H9 (cell line): ENCODE measurements at regions not wholly inside any gene's neighbourhood (a gene's known extent, or its start where the extent isn't known, plus 50 kb on each side); places are given as distances from the start of the nearest gene placed in this dataset.

Experiments
- DNase-seq: peaks from one replicate; pipeline ENCODE4 v3.0.0-alpha.2; 2017
- H2AFZ ChIP-seq: one replicate; pipeline ENCODE4 v1.6.1; 2013; ENCODE audit warnings: mild to moderate bottlenecking, low read length, control low read depth, moderate library complexity
- H2AK5ac ChIP-seq: 2 replicates; pipeline ENCODE4 v1.6.1; 2013; ENCODE audit warnings: low read length, control low read depth, mixed read lengths; ENCODE audit not compliant: insufficient read length
- H2BK120ac ChIP-seq: one replicate; pipeline ENCODE4 v1.6.1; 2013; ENCODE audit warnings: low read depth, mild to moderate bottlenecking, low read length, control low read depth, inconsistent platforms; ENCODE audit not compliant: poor library complexity, severe bottlenecking
- H2BK12ac ChIP-seq: 2 replicates; pipeline ENCODE4 v1.6.1; 2013; ENCODE audit warnings: low read length, control low read depth, mixed read lengths, low read depth; ENCODE audit not compliant: insufficient read length
- H2BK15ac ChIP-seq: 2 replicates; pipeline ENCODE4 v1.6.1; 2013; ENCODE audit warnings: low read depth, low read length, control low read depth
- H2BK20ac ChIP-seq: one replicate; pipeline ENCODE4 v1.6.1; 2013; ENCODE audit warnings: low read depth, mild to moderate bottlenecking, low read length, control low read depth, inconsistent platforms; ENCODE audit not compliant: poor library complexity, severe bottlenecking
- H2BK5ac ChIP-seq: 2 replicates; pipeline ENCODE4 v1.6.1; 2013; ENCODE audit warnings: low read length, control low read depth, mixed read lengths; ENCODE audit not compliant: insufficient read length
- H3K14ac ChIP-seq: 2 replicates; pipeline ENCODE4 v1.6.1; 2013; ENCODE audit warnings: low read length, control low read depth; ENCODE audit not compliant: insufficient read depth
- H3K18ac ChIP-seq: 2 replicates; pipeline ENCODE4 v1.6.1; 2013; ENCODE audit warnings: low read depth, mild to moderate bottlenecking, mixed read lengths, low read length, control low read depth; ENCODE audit not compliant: insufficient read length
- H3K23ac ChIP-seq: 2 replicates; pipeline ENCODE4 v1.6.1; 2013; ENCODE audit warnings: low read length, control low read depth, mixed read lengths, low read depth; ENCODE audit not compliant: insufficient read length
- H3K23me2 ChIP-seq: 2 replicates; pipeline ENCODE4 v1.6.1; 2013; ENCODE audit warnings: low read depth, mild to moderate bottlenecking, mixed read lengths, low read length, control low read depth; ENCODE audit not compliant: insufficient read length, poor library complexity, severe bottlenecking
- H3K27ac ChIP-seq: 2 replicates; pipeline ENCODE4 v1.5.1; 2013; ENCODE audit warnings: low read length, control low read depth, mixed read lengths, low read depth; ENCODE audit not compliant: insufficient read length
- H3K27me3 ChIP-seq: 2 replicates; pipeline ENCODE4 v1.6.1; 2013; ENCODE audit warnings: low read length, control low read depth, inconsistent platforms; ENCODE audit not compliant: insufficient read depth
- H3K4ac ChIP-seq: 2 replicates; pipeline ENCODE4 v1.6.1; 2013; ENCODE audit warnings: low read depth, mild to moderate bottlenecking, control low read depth, inconsistent platforms, low read length, moderate library complexity
- H3K4me1 ChIP-seq: 2 replicates; pipeline ENCODE4 v1.6.1; 2013; ENCODE audit warnings: low read length, control low read depth, inconsistent platforms; ENCODE audit not compliant: insufficient read depth
- H3K4me2 ChIP-seq: 2 replicates; pipeline ENCODE4 v1.6.1; 2013; ENCODE audit warnings: low read length, control low read depth, mixed read lengths; ENCODE audit not compliant: insufficient read length, insufficient read depth
- H3K56ac ChIP-seq: 2 replicates; pipeline ENCODE4 v1.6.1; 2013; ENCODE audit warnings: low read depth, mild to moderate bottlenecking, mixed read lengths, low read length, control low read depth; ENCODE audit not compliant: insufficient read length
- H3K79me1 ChIP-seq: 2 replicates; pipeline ENCODE4 v1.6.1; 2013; ENCODE audit warnings: low read depth, mild to moderate bottlenecking, moderate library complexity, low read length, control low read depth, inconsistent platforms; ENCODE audit not compliant: insufficient read depth, poor library complexity, severe bottlenecking
- H3K79me2 ChIP-seq: 2 replicates; pipeline ENCODE4 v1.6.1; 2013; ENCODE audit warnings: low read length, control low read depth, inconsistent platforms; ENCODE audit not compliant: insufficient read depth
- H3K9ac ChIP-seq: 2 replicates; pipeline ENCODE4 v1.6.1; 2013; ENCODE audit warnings: low read length, control low read depth, mixed read lengths; ENCODE audit not compliant: insufficient read length; ENCODE audit errors: extremely low read depth
- H3K9me3 ChIP-seq: one replicate; pipeline ENCODE4 v1.6.1; 2013; ENCODE audit warnings: low read depth, low read length, inconsistent platforms; ENCODE audit not compliant: control insufficient read depth
- H3T11ph ChIP-seq: one replicate; pipeline ENCODE4 v1.6.1; 2013; ENCODE audit warnings: mild to moderate bottlenecking, low read length, control low read depth, inconsistent platforms
- H4K20me1 ChIP-seq: one replicate; pipeline ENCODE4 v1.6.1; 2013; ENCODE audit not compliant: control insufficient read depth, insufficient read length, insufficient read depth
- H4K5ac ChIP-seq: 2 replicates; pipeline ENCODE4 v1.6.1; 2013; ENCODE audit warnings: low read depth, mild to moderate bottlenecking, mixed read lengths, low read length, control low read depth; ENCODE audit not compliant: insufficient read length
- H4K8ac ChIP-seq: replicated peaks from 2 replicates; pipeline ENCODE4 v1.6.1; 2013; ENCODE audit warnings: low read length, control low read depth, mixed read lengths, low read depth; ENCODE audit not compliant: insufficient read length
- H4K91ac ChIP-seq: 2 replicates; pipeline ENCODE4 v1.6.1; 2013; ENCODE audit warnings: low read depth, mild to moderate bottlenecking, moderate library complexity, mixed read lengths, low read length, control low read depth; ENCODE audit not compliant: insufficient read length
- H3K27ac Mint-ChIP-seq, 3 experiments: 2 replicates in 2 of 3; 3 replicates in 1 of 3; pipeline ENCODE4 v1.8.0; 2020 to 2021; ENCODE audit warnings: mixed read lengths in 3 of 3, mild to moderate bottlenecking in 1 of 3, moderate library complexity in 1 of 3
- H3K27me3 Mint-ChIP-seq: 2 replicates; pipeline ENCODE4 v1.8.0; 2021; ENCODE audit warnings: low read depth, mild to moderate bottlenecking, moderate library complexity, mixed read lengths
- H3K36me3 Mint-ChIP-seq, 3 experiments: 2 replicates in 2 of 3; 3 replicates in 1 of 3; pipeline ENCODE4 v1.8.0; 2020 to 2021; ENCODE audit warnings: low read depth in 3 of 3, mixed read lengths in 3 of 3; ENCODE audit not compliant: insufficient read depth in 1 of 3
- H3K4me1 Mint-ChIP-seq, 2 experiments: 2 replicates each; pipeline ENCODE4 v1.8.0; 2020; ENCODE audit warnings: mixed read lengths in 2 of 2
- H3K4me3 Mint-ChIP-seq, 2 experiments: 2 replicates in 1 of 2; 3 replicates in 1 of 2; pipeline ENCODE4 v1.8.0; 2020 to 2021; ENCODE audit warnings: mild to moderate bottlenecking in 2 of 2, mixed read lengths in 2 of 2, moderate library complexity in 1 of 2
- H3K9me3 Mint-ChIP-seq, 2 experiments: 2 replicates in 1 of 2; 3 replicates in 1 of 2; pipeline ENCODE4 v1.8.0; 2020; ENCODE audit warnings: mild to moderate bottlenecking in 2 of 2, mixed read lengths in 2 of 2, moderate library complexity in 1 of 2
- CTCF ChIP-seq: fragments of 200-600 bp; sonication (generic); conservative IDR thresholded peaks from 3 replicates; pipeline ENCODE4 v1.8.0; 2021; ENCODE audit warnings: antibody characterized with exemption, mild to moderate bottlenecking
- WGBS: extraction: QIAGEN DNeasy Blood & Tissue Kit; methylation state at CpG from one replicate; pipeline ENCODE4 v1.1.7; 2013; ENCODE audit warnings: missing lambda C conversion rate, low lambda C conversion rate, mixed read lengths; ENCODE audit not compliant: insufficient read length; ENCODE audit errors: extremely low coverage; 5-methylcytosine and 5-hydroxymethylcytosine counted together

- no peak overlapping the region for H3K27ac Mint-ChIP-seq
- no peak overlapping the region for H3K9ac ChIP-seq
- peaks cover 0 to 2% of the 10 kb centered on the region in 2 experiments; a peak in 1 of 5 replicates for H3K9me3 Mint-ChIP-seq
- no peak overlapping the region for H3K18ac ChIP-seq
- no peak overlapping the region for H3K4me3 Mint-ChIP-seq
- no peak overlapping the region for H3T11ph ChIP-seq
- H2AFZ ChIP-seq: no peak overlapping the region
- no peak for TF ChIP-seq CTCF
- H3K4me1 Mint-ChIP-seq: no peaks in the 10 kb centered on the region
- WGBS: no CpG with 5 or more reads among the region's 3 CpGs
- H3K56ac ChIP-seq: no peak overlapping the region
- H2AK5ac ChIP-seq: no peak overlapping the region
- H3K14ac ChIP-seq: no peak overlapping the region
- no peak overlapping the region for H3K27ac ChIP-seq
- H3K23me2 ChIP-seq: no peaks in the 10 kb centered on the region
- no peak overlapping the region for H3K23ac ChIP-seq
- H3K36me3 Mint-ChIP-seq: no peaks in the 10 kb centered on the region
- H3K27me3 Mint-ChIP-seq: no peaks in the 10 kb centered on the region; the same call in 1 of the 2 replicates
- H4K20me1 ChIP-seq: no peaks in the 10 kb centered on the region
- no peak overlapping the region for H2BK120ac ChIP-seq
- no peak overlapping the region for H4K5ac ChIP-seq
- no peak overlapping the region for H4K91ac ChIP-seq
- H3K79me1 ChIP-seq: no peaks in the 10 kb centered on the region
- no peak overlapping the region for H2BK20ac ChIP-seq
- H3K4me2 ChIP-seq: no peak overlapping the region
- H3K9me3 ChIP-seq: no peaks in the 10 kb centered on the region
- no peak overlapping the region for H2BK5ac ChIP-seq
- H3K79me2 ChIP-seq: no peaks in the 10 kb centered on the region
- H2BK15ac ChIP-seq: no peak overlapping the region
- no peak for DNase-seq
- no peak overlapping the region for H3K4ac ChIP-seq
- no peaks in the 10 kb centered on the region for H3K27me3 ChIP-seq
- H3K4me1 ChIP-seq: no peaks in the 10 kb centered on the region
- H4K8ac ChIP-seq: no peak overlapping the region
- H2BK12ac ChIP-seq: no peak overlapping the region
These were observed 471.9 kb downstream of the TRIML1 start for GRCh38 chr4:188611143-188611542.
